HEK293 (cell line): ENCODE measurements at regions not wholly inside any gene's neighbourhood (a gene's known extent, or its start where the extent isn't known, plus 50 kb on each side); places are given as distances from the start of the nearest gene placed in this dataset.

Source experiments
- AEBP2 ChIP-seq: fragments of 450-650 bp; formaldehyde crosslinking; IDR thresholded peaks from 2 replicates; pipeline ENCODE4 v1.5.1; 2016; ENCODE audit warnings: missing biosample characterization, missing genetic modification characterization, borderline replicate concordance
- ZBTB20 ChIP-seq: fragments of 450-650 bp; formaldehyde crosslinking; IDR thresholded peaks from 2 replicates; pipeline ENCODE4 v1.5.1; 2016; ENCODE audit warnings: missing biosample characterization, missing genetic modification characterization
- ZNF121 ChIP-seq: fragments of 450-650 bp; formaldehyde crosslinking; IDR thresholded peaks from 2 replicates; pipeline ENCODE4 v1.5.1; 2016; ENCODE audit warnings: missing biosample characterization, missing genetic modification characterization

GRCh38 chr20:50449738-50450492 is 60.3 kb upstream of the PTPN1 start:
- TF ChIP-seq ZBTB20 (tag by site-specific recombination) (no peak), ZNF121 (tag by site-specific recombination) (no peak), AEBP2 (tag by site-specific recombination) (no peak)
